ENCODE measurements at regions not wholly inside any gene's neighbourhood (a gene's known extent, or its start where the extent isn't known, plus 50 kb on each side); places are given as distances from the start of the nearest gene placed in this dataset.

DNA sequence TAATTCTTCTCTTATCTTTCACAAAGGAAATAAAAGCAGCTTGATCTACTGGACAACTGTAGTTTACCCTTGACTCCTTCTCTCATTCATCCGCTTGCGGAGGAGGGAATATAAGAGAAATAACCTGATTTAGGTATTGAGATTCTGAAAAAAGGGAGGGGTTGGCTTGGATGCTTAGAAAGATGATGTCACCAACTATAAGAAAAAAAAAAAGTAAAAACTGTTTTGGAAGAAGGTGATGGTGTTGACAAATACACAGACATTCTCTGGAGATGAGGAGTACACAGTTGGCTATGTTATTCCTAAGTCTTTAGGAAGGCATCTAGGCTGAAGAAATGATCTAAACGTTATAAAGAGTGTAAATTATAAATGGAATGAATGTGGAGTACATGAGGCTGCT, 103.3 kb downstream of the TMEM114 start:
- TF ChIP-seq EP300 (IDR thresholded peaks at IDR 0.05), result no peak
- no peak for TF ChIP-seq POLR2A (IDR thresholded peaks at IDR 0.05)
- TF ChIP-seq, protein P1, sequence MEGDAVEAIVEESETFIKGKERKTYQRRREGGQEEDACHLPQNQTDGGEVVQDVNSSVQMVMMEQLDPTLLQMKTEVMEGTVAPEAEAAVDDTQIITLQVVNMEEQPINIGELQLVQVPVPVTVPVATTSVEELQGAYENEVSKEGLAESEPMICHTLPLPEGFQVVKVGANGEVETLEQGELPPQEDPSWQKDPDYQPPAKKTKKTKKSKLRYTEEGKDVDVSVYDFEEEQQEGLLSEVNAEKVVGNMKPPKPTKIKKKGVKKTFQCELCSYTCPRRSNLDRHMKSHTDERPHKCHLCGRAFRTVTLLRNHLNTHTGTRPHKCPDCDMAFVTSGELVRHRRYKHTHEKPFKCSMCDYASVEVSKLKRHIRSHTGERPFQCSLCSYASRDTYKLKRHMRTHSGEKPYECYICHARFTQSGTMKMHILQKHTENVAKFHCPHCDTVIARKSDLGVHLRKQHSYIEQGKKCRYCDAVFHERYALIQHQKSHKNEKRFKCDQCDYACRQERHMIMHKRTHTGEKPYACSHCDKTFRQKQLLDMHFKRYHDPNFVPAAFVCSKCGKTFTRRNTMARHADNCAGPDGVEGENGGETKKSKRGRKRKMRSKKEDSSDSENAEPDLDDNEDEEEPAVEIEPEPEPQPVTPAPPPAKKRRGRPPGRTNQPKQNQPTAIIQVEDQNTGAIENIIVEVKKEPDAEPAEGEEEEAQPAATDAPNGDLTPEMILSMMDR (IDR thresholded peaks at IDR 0.05), result no peak

Data from ovary (tissue), 3 donors.